PC-9 (cell line): ENCODE measurements at regions not wholly inside any gene's neighbourhood (a gene's known extent, or its start where the extent isn't known, plus 50 kb on each side); places are given as distances from the start of the nearest gene placed in this dataset.
A peak's percentile ranks its signal among the peaks of the same experiment; 100 is the strongest.

Experiments used
- BruUV-seq: library from RNA; stranded (reverse); fragments of 400-500 nt; replicated peaks from 2 replicates; lab custom pipeline; 2021; lab: Mats Ljungman, UMichigan
- CTCF ChIA-PET: fragments of 300-600 bp; sonication (Branson Sonifier 250); formaldehyde crosslinking; loops from one replicate; lab custom pipeline; 2022; ENCODE audit warnings: antibody characterized with exemption; lab: Charles Lee
- POLR2A ChIA-PET: fragments of 300-600 bp; sonication (Branson Sonifier 250); formaldehyde crosslinking; loops from one replicate; lab custom pipeline; 2022; ENCODE audit warnings: antibody characterized with exemption; ENCODE audit not compliant: unreplicated experiment; lab: Charles Lee
- DNase-seq, 2 experiments: peaks; one replicate each; pipeline versions ENCODE4 v3.0.0 to v3.0.0-alpha.2; 2015 to 2022; ENCODE audit warnings: mixed read lengths in 1 of 2
- H2AFZ ChIP-seq: fragments of 200-600 bp; sonication (generic); 2 replicates; pipeline ENCODE4 v1.8.1; 2017; ENCODE audit warnings: antibody characterized with exemption
- H3F3A ChIP-seq: fragments of 200-600 bp; sonication (generic); 2 replicates; pipeline ENCODE4 v1.8.1; 2017; ENCODE audit warnings: antibody characterized with exemption, mild to moderate bottlenecking, low read depth; ENCODE audit not compliant: insufficient read depth
- H3K27ac ChIP-seq: fragments of 200-600 bp; sonication (generic); 2 replicates; pipeline ENCODE4 v1.6.1; 2016; ENCODE audit warnings: mixed run types
- H3K27me3 ChIP-seq: fragments of 200-600 bp; sonication (generic); 2 replicates; pipeline ENCODE4 v1.6.1; 2016; ENCODE audit warnings: low read depth, mixed run types; ENCODE audit not compliant: insufficient read depth
- H3K36me3 ChIP-seq: fragments of 200-600 bp; sonication (generic); 2 replicates; pipeline ENCODE4 v1.6.1; 2016; ENCODE audit warnings: low read depth, mixed run types
- H3K4me1 ChIP-seq: fragments of 200-600 bp; sonication (generic); replicated peaks from 2 replicates; pipeline ENCODE4 v1.6.1; 2016; ENCODE audit warnings: mixed run types; ENCODE audit not compliant: insufficient read depth
- H3K4me2 ChIP-seq: fragments of 200-600 bp; sonication (generic); 2 replicates; pipeline ENCODE4 v1.6.1; 2017; ENCODE audit warnings: mixed run types
- H3K4me3 ChIP-seq: fragments of 200-600 bp; sonication (generic); 2 replicates; pipeline ENCODE4 v1.6.1; 2016; ENCODE audit warnings: mixed run types
- H3K79me2 ChIP-seq: fragments of 200-600 bp; sonication (generic); 2 replicates; pipeline ENCODE4 v1.6.1; 2017; ENCODE audit warnings: low read depth, mixed run types
- H3K9me2 ChIP-seq: fragments of 200-600 bp; sonication (generic); 2 replicates; pipeline ENCODE4 v1.8.1; 2017; ENCODE audit warnings: mild to moderate bottlenecking; ENCODE audit not compliant: insufficient read depth
- H3K9me3 ChIP-seq: fragments of 200-600 bp; sonication (generic); 2 replicates; pipeline ENCODE4 v1.8.1; 2016; ENCODE audit warnings: low read depth; ENCODE audit not compliant: insufficient read depth
- H4K20me1 ChIP-seq: fragments of 200-600 bp; sonication (generic); 2 replicates; pipeline ENCODE4 v1.8.1; 2017; ENCODE audit not compliant: insufficient read depth
- CTCF ChIP-seq: fragments of 200-600 bp; sonication (generic); conservative IDR thresholded peaks from 2 replicates; pipeline ENCODE4 v1.6.1; 2017; ENCODE audit warnings: mixed run types, antibody characterized with exemption, mild to moderate bottlenecking, moderate library complexity
- EZH2 ChIP-seq: fragments of 200-600 bp; sonication (generic); IDR thresholded peaks from 2 replicates; pipeline ENCODE4 v1.8.0; 2017; ENCODE audit warnings: antibody characterized with exemption, low read depth
- intact Hi-C: fragments of 100-400 bp; cut with micrococcal nuclease; formaldehyde crosslinking; loops from one replicate; pipeline ENCODE4 v1.10.0; 2022; ENCODE audit not compliant: unreplicated experiment

- ChIA-PET CTCF (no interaction called here), POLR2A (no interaction called here)
- peak in 1 of 2 experiments; percentile 53 for DNase-seq
- H4K20me1 ChIP-seq: no peaks in the 10 kb centered on the region
- no peak overlapping the region for H2AFZ ChIP-seq
- no peaks in the 10 kb centered on the region for H3F3A ChIP-seq
- H3K27ac ChIP-seq: no peak overlapping the region
- TF ChIP-seq CTCF: no peak
- TF ChIP-seq EZH2: no peak
- no peak overlapping the region for H3K4me2 ChIP-seq
- H3K9me3 ChIP-seq: no peaks in the 10 kb centered on the region
- H3K9me2 ChIP-seq: no peaks in the 10 kb centered on the region
- H3K4me3 ChIP-seq: no peak overlapping the region
- H3K79me2 ChIP-seq: no peaks in the 10 kb centered on the region
- no peaks in the 10 kb centered on the region for H3K27me3 ChIP-seq
- BruUV-seq: no TSS peak
- no peaks in the 10 kb centered on the region for H3K36me3 ChIP-seq
- no peaks in the 10 kb centered on the region for H3K4me1 ChIP-seq
- intact Hi-C loops: no loop called here
Observed at GRCh38 chr20:6993011-6993410, 225.5 kb downstream of the BMP2 start.

- DNase-seq: no peak
- no TSS peak for BruUV-seq
- intact Hi-C loops: no loop called here
- Histone ChIP-seq H3K36me3 (no peaks in the 10 kb centered on the region), H3K27me3 (no peaks in the 10 kb centered on the region), H4K20me1 (no peaks in the 10 kb centered on the region), H3K9me3 (no peaks in the 10 kb centered on the region), H3F3A (no peaks in the 10 kb centered on the region), H3K79me2 (no peaks in the 10 kb centered on the region), H2AFZ (no peak overlapping the region), H3K4me3 (no peak overlapping the region), H3K4me1 (no peaks in the 10 kb centered on the region), H3K27ac (no peak overlapping the region), H3K9me2 (no peaks in the 10 kb centered on the region), H3K4me2 (no peak overlapping the region)
- no peak for TF ChIP-seq EZH2
- no peak for TF ChIP-seq CTCF
- ChIA-PET CTCF (no interaction called here), POLR2A (no interaction called here)
Observed at GRCh38 chr20:6993511-6993910, 226.0 kb downstream of the BMP2 start.

- H3K9me3 ChIP-seq: no peaks in the 10 kb centered on the region
- ChIA-PET POLR2A (no interaction called here), CTCF (no interaction called here)
- H3K9me2 ChIP-seq: no peaks in the 10 kb centered on the region
- no peaks in the 10 kb centered on the region for H4K20me1 ChIP-seq
- intact Hi-C loops: no loop called here
- H3K27ac ChIP-seq: no peak overlapping the region
- H3K4me1 ChIP-seq: no peaks in the 10 kb centered on the region
- DNase-seq: peak in 1 of 2 experiments; percentile 40
- H3K79me2 ChIP-seq: no peaks in the 10 kb centered on the region
- no peaks in the 10 kb centered on the region for H3F3A ChIP-seq
- no peak overlapping the region for H2AFZ ChIP-seq
- TF ChIP-seq EZH2 (no peak), CTCF (no peak)
- H3K4me3 ChIP-seq: no peak overlapping the region
- no TSS peak for BruUV-seq
- H3K36me3 ChIP-seq: no peaks in the 10 kb centered on the region
- no peaks in the 10 kb centered on the region for H3K27me3 ChIP-seq
- no peak overlapping the region for H3K4me2 ChIP-seq
Observed at GRCh38 chr20:6994452-6994851, 227.0 kb downstream of the BMP2 start.
